ENCODE measurements at regions not wholly inside any gene's neighbourhood (a gene's known extent, or its start where the extent isn't known, plus 50 kb on each side); places are given as distances from the start of the nearest gene placed in this dataset.

GRCh38 chr3:132892956-132893355 lies 145.2 kb upstream of the TMEM108 start:
- DNase-seq: no peak

GRCh38 chr3:132881756-132882409 lies 156.3 kb upstream of the TMEM108 start:
- DNase-seq: no peak

- no peak for DNase-seq
Measured at GRCh38 chr3:132880986-132881385, 157.2 kb upstream of the TMEM108 start.

DNA sequence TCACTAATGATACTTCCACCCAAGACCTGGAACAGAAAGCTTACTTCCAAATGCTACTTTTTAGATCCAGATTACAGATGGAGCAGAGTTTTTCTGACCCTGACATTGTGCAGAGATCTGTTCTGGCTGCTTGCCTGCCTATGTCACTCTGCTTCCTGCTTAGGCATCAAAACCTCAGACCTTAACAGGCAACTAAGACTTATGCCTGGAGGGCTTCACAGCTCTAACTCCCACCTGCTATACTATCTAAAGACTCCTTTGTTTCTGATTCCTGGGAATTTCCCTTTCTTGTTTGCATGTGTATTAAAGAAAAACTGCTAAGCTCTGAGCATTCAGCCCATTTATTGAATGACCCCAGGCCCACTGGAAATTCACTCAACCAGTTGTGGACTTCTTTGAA lies 157.4 kb upstream of the NPHP3 start:
- DNase-seq: no peak

GRCh38 chr3:132874701-132875100 lies 152.5 kb upstream of the NPHP3 start:
- no peak for DNase-seq

- DNase-seq: no peak
Measured at GRCh38 chr3:132872711-132873110, 150.5 kb upstream of the NPHP3 start.

GRCh38 chr3:132871956-132872355 lies 149.7 kb upstream of the NPHP3 start:
- DNase-seq: no peak

DNA sequence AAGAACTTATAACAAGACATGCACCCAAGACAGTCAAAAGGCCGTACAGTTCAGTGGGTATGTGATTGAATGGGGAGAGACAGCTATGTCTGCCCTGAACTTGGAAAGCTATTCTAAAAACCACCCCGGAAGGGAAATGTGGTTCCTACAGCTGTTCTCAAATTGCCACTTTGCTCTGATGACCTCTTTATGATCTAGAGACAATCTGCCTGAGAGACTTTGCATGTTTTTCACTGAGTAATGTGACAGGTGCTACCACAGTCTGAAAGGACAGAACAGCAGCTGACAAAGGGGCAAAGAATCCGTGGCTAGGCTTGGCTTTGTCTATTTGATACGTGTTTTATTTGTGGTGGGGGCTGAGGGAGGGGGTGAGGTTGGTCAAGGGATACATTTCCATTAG lies 148.3 kb upstream of the NPHP3 start:
- peak; percentile 64 for DNase-seq

DNA sequence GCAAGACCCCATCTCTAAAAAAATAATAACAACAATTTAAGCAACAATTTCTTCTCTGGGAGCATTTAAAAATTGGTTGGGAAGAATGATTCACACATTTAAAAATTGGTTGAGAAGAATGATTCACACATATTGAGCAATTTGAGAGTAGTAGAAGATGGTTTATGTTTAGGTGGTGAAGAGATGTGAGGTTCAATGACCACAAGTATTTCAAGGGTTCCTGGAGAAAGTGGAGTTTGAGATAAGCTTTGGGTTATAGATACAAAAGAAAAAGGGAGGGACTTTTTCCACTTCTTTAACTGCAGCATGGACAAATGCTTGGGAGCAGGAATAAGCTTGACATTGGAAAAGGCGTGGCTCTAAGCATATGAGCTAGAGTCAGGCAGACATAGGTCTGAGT lies 145.7 kb upstream of the NPHP3 start:
- no peak for DNase-seq

- DNase-seq: no peak
Measured at GRCh38 chr3:132867526-132867925, 145.3 kb upstream of the NPHP3 start.

DNA sequence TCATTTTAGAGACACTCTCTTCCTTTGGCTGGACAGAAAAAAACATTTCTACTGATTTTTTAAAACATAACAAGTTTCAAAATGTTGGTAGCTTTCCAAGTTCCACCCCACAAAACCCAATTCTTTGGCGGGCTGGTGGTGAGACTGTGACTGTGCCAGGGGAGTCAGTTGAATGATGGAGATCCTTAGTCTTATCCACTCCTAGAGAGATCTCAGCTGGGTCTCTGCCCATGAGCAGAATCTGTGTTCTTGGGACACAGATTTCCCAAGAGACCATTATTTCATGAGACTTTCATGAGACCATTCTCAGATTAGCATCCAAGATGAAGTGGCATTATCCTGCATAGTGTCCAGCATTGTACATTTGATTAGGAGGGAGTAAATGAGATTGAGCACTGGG lies 135.1 kb upstream of the NPHP3 start:
- no peak for DNase-seq

- peak; percentile 0 for DNase-seq
Measured at GRCh38 chr3:132854856-132855535, 132.8 kb upstream of the NPHP3 start.

GRCh38 chr3:132847849-132848625 lies 125.8 kb upstream of the NPHP3 start:
- DNase-seq: no peak

GRCh38 chr3:132843851-132844553 lies 121.8 kb upstream of the NPHP3 start:
- DNase-seq: no peak

DNA sequence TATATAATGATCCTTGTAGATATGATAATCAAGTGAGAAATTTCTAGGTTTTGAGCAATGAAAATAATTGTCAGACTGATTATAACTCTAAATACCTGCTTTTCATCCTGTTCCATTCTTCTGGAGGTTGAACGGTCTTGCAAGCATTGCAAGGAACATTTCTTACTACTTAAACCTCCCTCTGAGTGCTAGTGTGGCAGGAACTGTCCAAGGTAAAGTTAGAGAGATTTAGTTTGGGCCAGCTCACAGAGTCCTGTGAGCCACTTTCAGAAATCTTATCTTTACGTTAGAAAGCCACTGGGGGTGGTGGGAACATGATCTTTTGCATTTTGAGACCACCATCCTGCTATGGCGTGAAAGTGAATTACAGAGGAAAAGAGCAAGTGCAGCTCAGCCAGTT lies 121.1 kb upstream of the NPHP3 start:
- DNase-seq: no peak

DNA sequence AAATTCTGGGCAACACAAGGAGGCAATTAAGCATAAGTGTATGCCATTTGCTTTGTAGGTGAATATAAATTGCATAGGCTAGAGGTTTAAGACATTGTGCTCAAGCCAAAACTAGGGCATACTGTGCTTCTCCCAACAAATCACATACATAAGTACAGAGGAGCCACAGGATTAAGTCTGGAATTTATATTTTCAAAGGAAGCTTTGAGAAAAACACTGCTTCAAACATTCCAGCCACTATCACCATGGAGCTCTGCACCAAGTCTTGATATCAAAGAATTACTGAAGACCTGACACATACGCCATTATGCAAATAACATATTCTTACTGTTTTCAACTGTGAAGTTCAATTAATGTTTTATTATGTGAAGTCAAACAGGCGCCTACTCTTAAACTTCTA lies 119.4 kb upstream of the NPHP3 start:
- DNase-seq: no peak

GRCh38 chr3:132840201-132840700 lies 118.0 kb upstream of the NPHP3 start:
- no peak for DNase-seq

DNA sequence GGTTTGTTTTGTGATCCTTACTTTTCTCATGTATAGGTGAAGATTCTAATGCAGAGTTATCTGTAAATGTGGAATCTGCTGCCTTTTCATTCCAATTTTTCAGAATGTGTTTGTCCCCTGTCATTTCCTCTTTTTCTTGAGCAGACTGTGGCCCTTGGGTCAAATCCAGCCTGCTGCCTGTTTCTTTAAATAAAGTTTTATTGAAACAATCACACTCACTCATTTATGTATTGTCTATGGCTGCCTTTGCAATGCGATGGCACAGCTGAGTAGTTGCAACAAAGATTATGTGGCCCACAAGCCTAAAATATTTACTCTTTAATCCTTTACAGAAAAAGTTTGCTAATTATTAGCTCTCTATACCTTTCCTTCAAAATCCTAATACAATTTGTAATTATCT lies 116.3 kb upstream of the NPHP3 start:
- DNase-seq: no peak

DNA sequence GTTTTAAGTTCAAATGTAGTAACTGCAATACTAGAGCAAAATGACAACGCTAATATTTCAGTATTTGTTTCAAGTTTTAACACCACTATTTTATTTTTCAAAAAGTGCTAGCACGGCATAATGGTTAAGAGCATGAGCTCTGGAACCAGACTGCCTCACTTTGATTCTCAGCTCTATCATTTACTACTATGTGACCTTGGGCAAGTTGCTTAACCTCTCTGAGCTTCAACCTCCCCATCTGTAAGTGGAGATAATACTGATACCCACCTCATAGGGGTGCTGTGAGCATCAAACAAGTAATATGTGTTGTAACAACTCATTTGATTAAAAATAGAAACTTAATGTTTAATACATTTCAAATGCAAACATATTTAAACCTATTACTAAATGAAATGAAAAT lies 115.4 kb upstream of the NPHP3 start:
- DNase-seq: no peak

DNA sequence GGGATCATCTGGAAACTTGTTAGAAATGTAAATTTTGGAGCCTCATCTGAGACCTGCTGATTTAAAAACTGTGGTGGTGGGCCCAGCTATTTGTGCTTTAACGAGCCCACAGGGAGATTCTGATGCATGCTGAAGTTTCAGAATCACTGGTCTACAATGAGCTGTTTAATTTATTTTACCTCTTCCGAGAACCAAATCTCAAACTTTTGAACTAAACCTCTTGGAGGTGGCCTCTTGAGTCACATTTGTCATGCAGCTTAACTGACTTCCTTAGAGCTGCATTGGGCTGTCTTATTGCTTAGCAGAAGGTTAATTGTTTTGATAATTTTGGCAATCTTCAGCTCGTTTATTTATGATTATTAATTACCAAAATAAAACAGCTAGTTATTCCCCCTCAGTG lies 112.1 kb upstream of the NPHP3 start:
- DNase-seq: no peak

DNA sequence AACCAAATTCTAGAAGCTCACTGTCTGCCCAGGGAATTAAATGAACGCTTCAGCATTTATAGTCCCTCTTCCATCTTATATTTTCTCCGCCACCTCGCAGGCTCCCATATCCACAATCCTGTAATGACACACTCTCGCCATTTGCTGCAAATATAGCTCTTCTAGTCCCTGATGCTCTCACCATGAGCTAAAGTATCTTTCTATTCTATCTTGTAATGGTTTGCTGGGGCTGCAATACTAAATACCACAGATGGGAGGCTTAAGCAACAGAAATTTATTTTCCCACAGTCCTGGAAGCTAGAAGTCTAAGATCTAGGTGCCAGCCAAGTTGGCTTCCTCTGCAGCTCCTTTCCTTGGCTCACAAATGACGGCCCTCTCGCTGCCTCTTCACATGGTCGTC lies 106.9 kb upstream of the NPHP3 start:
- DNase-seq: no peak

DNA sequence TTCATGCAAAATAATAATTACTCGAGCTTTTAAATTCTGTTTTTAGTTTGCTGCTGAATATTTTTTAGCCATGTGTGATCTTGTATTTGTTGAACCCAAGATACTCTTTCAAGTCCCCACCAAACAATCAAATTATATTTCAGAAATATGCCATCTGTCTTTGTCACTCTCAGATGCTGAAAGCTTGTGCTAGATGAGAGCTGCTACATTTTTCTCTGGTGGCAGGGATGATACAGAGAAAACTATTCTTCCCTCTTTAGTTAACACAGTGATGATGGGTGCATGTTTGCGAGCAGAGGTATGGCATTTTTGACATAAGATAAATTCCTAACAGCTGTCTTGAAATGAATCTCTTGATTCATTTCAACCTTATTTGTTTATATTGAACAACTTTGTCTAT lies 100.6 kb upstream of the NPHP3 start:
- DNase-seq: no peak

DNA sequence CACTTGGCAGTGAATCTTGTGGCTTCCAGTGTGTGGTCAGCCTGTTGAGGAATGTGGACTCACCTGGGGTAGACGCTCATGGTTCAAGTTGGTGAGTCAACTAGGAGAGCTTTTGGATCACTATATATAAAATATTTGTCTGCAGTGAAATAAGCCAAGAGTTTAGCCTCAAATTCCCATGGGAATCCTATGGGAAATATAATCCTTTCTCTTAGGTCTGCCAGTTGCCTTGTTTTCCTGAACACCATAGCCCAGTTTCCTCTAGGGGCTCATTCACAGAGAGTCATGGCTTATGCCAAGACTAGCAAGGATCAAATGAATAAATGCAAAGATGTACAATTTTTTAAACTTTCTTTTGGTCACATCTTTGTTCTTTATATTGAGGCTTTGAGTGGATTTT lies 100.1 kb upstream of the NPHP3 start:
- DNase-seq: no peak
